ENCODE measurements at regions not wholly inside any gene's neighbourhood (a gene's known extent, or its start where the extent isn't known, plus 50 kb on each side); places are given as distances from the start of the nearest gene placed in this dataset.
"Not testable (repeated sequence)": the region's sequence is repeated elsewhere in the genome, so short reads cannot be mapped to it uniquely, and the experiment has no call there.

GRCh38 chr17:77049440-77049839 lies 91.3 kb upstream of the SEC14L1 start:
- Histone ChIP-seq H3K4me3 (ENCODE audit: low read length) (no peak overlapping the region), H2AFZ (ENCODE audit: low read depth, low read length) (no peak overlapping the region), H3K9me3 (ENCODE audit: low read length) (no peaks in the 10 kb centered on the region), H3K4me1 (ENCODE audit: insufficient read depth, low read length) (no peaks in the 10 kb centered on the region), H3K27me3 (ENCODE audit: insufficient read depth, low read length) (peaks cover 16% of the 10 kb centered on the region), H3K36me3 (ENCODE audit: insufficient read depth, low read length) (no peaks in the 10 kb centered on the region)

DNA sequence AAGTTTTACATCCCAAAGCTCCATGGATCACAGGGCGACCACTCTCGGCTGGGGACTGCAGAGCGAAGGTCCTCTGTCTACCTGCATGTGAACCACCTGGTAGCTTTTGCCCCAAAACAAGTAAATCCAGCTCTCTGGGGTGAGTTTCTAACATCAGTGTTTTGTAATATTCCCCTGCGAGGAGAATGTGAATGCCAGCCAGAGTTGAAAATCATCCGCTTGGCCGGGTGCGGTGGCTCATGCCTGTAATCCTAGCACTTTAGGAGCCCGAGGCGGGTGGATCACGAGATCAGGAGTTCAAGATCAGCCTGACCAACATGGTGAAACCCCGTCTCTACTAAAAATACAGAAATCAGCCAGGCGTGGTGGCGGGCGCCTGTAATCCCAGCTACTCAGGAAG lies 89.9 kb upstream of the SEC14L1 start:
- not testable (repeated sequence) for H3K9me3 ChIP-seq (ENCODE audit: low read length); H3K36me3 ChIP-seq (ENCODE audit: insufficient read depth, low read length); H3K4me3 ChIP-seq (ENCODE audit: low read length); H3K4me1 ChIP-seq (ENCODE audit: insufficient read depth, low read length); H2AFZ ChIP-seq (ENCODE audit: low read depth, low read length)
- peaks cover 26% of the 10 kb centered on the region for H3K27me3 ChIP-seq (ENCODE audit: insufficient read depth, low read length)

DNA sequence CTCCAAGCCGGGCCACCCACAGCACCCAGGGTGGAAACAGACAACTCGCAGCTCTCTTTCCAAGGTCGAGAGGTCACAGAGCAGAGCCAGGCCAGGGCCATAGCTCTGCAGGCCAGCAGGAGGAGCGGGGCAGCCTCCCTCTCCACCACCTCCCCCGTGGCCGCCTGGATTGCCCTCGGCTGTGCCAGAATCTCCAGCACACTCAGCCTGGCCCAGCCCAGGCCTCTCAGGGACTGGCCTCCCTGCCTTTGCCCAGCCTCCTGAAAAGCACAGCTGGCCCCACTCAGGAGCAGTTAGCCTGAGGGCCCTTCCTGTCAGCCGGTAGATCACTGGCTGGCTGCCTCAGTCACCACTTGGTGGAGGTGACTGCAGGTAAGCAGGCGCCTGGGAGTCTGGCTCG lies 85.8 kb upstream of the SEC14L1 start:
- Histone ChIP-seq H2AFZ (ENCODE audit: low read depth, low read length) (no peak overlapping the region), H3K9me3 (ENCODE audit: low read length) (no peaks in the 10 kb centered on the region), H3K4me1 (ENCODE audit: insufficient read depth, low read length) (no peaks in the 10 kb centered on the region), H3K36me3 (ENCODE audit: insufficient read depth, low read length) (no peaks in the 10 kb centered on the region), H3K4me3 (ENCODE audit: low read length) (no peak overlapping the region), H3K27me3 (ENCODE audit: insufficient read depth, low read length) (peaks cover 26% of the 10 kb centered on the region)

DNA sequence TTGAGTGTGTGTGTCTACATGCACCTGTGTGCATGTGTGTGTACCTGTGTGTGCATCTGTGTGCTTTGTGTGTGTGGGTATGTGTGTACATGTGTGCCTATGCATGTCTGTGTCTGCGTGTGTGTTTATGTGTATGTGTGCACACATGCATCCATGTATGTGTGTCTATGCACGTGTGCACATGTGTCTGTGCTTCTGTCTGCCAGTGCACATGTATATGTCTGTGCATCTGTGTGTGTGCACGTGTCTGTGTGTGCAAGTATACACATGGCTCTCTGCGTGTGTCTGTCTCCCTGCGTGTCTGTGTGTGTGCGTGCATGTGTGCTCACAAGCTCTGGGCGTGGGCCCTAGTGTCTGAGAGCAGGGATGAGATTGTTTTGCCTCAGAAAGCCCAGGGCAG lies 85.3 kb upstream of the SEC14L1 start:
- Histone ChIP-seq H2AFZ (ENCODE audit: low read depth, low read length) (no peak overlapping the region), H3K4me1 (ENCODE audit: insufficient read depth, low read length) (no peaks in the 10 kb centered on the region), H3K27me3 (ENCODE audit: insufficient read depth, low read length) (peaks cover 26% of the 10 kb centered on the region), H3K4me3 (ENCODE audit: low read length) (no peak overlapping the region), H3K36me3 (ENCODE audit: insufficient read depth, low read length) (no peaks in the 10 kb centered on the region), H3K9me3 (ENCODE audit: low read length) (no peaks in the 10 kb centered on the region)

DNA sequence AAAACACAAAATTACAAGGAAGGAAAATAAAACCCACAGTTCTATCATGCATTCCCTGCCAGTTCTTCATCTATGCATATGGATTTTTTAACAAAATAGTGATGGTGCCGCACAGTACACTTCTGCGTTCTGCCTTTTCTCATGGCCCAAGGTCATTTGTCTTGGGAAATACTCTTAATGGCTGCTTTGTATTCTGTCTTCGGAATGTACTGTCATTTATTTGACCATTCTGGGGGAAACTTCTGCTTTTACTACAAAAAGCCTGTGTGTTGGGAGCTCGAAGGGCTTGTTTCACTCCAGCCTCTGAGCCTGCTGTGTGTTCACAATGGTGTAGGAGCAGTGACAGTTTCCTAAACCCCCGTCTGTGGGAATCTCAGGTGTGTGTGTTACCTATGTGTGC lies 82.8 kb upstream of the SEC14L1 start:
- no peak overlapping the region for H3K4me3 ChIP-seq (ENCODE audit: low read length)
- H3K36me3 ChIP-seq (ENCODE audit: insufficient read depth, low read length) = no peaks in the 10 kb centered on the region
- H3K9me3 ChIP-seq (ENCODE audit: low read length) = no peaks in the 10 kb centered on the region
- H3K27me3 ChIP-seq (ENCODE audit: insufficient read depth, low read length) = peaks cover 22% of the 10 kb centered on the region
- H3K4me1 ChIP-seq (ENCODE audit: insufficient read depth, low read length) = no peaks in the 10 kb centered on the region
- H2AFZ ChIP-seq (ENCODE audit: low read depth, low read length) = no peak overlapping the region

DNA sequence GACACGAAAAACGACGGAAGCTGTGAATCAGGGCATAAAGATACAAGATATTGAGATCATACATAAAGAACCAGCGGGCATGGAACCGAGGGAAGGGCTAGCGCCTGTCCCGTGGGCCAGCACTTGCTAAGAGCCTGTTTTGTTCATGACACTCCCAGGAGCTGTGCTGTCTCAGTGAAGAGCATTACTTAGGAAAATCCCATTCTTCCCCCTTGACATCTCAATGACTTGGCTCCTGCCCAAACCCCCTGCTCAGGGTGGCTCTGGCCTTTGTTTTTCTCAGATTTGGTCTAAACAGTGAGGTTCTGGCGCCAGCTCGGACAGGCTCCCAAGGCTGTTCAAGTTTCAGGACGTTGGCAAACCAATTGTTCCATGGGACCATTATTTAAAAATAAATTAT lies 79.1 kb upstream of the SEC14L1 start:
- H3K4me1 ChIP-seq (ENCODE audit: insufficient read depth, low read length) = no peaks in the 10 kb centered on the region
- no peak overlapping the region for H2AFZ ChIP-seq (ENCODE audit: low read depth, low read length)
- H3K9me3 ChIP-seq (ENCODE audit: low read length) = no peaks in the 10 kb centered on the region
- H3K36me3 ChIP-seq (ENCODE audit: insufficient read depth, low read length) = no peaks in the 10 kb centered on the region
- H3K4me3 ChIP-seq (ENCODE audit: low read length) = no peak overlapping the region
- peaks cover 7% of the 10 kb centered on the region for H3K27me3 ChIP-seq (ENCODE audit: insufficient read depth, low read length)

DNA sequence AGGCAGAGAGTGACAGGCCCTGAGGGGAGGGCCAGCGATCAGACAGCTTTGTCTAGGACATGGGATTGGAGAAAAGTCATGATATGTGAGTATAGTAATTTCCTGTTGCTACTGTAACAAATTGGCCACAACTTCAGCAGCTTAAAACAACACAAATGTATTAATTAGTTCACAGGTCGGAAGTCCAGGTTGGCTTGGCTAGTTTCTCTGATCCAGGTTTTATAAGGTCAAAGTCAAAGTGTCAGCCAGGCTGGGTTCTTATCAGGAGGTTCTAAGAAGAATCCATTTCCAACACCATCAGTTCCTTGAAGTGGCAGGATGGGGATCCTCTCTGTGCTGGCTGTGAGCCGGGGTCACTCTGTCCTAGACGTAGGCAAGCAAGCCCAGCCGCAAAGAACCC lies 76.2 kb upstream of the SEC14L1 start:
- H3K4me1 ChIP-seq (ENCODE audit: insufficient read depth, low read length) = no peaks in the 10 kb centered on the region
- H2AFZ ChIP-seq (ENCODE audit: low read depth, low read length) = no peak overlapping the region
- H3K27me3 ChIP-seq (ENCODE audit: insufficient read depth, low read length) = peaks cover 7% of the 10 kb centered on the region
- no peaks in the 10 kb centered on the region for H3K9me3 ChIP-seq (ENCODE audit: low read length)
- no peaks in the 10 kb centered on the region for H3K36me3 ChIP-seq (ENCODE audit: insufficient read depth, low read length)
- no peak overlapping the region for H3K4me3 ChIP-seq (ENCODE audit: low read length)

GRCh38 chr17:77066165-77066564 lies 74.6 kb upstream of the SEC14L1 start:
- no peaks in the 10 kb centered on the region for H3K4me1 ChIP-seq (ENCODE audit: insufficient read depth, low read length)
- H3K36me3 ChIP-seq (ENCODE audit: insufficient read depth, low read length) = no peaks in the 10 kb centered on the region
- no peaks in the 10 kb centered on the region for H3K9me3 ChIP-seq (ENCODE audit: low read length)
- H3K4me3 ChIP-seq (ENCODE audit: low read length) = no peak overlapping the region
- no peak overlapping the region for H2AFZ ChIP-seq (ENCODE audit: low read depth, low read length)
- H3K27me3 ChIP-seq (ENCODE audit: insufficient read depth, low read length) = peaks cover 7% of the 10 kb centered on the region

- not testable (repeated sequence) for H3K4me3 ChIP-seq (ENCODE audit: low read length); H3K9me3 ChIP-seq (ENCODE audit: low read length); H3K27me3 ChIP-seq (ENCODE audit: insufficient read depth, low read length); H3K36me3 ChIP-seq (ENCODE audit: insufficient read depth, low read length); H2AFZ ChIP-seq (ENCODE audit: low read depth, low read length); H3K4me1 ChIP-seq (ENCODE audit: insufficient read depth, low read length)
Observed at GRCh38 chr17:77066726-77067409, 73.9 kb upstream of the SEC14L1 start.

- H3K4me1 ChIP-seq (ENCODE audit: insufficient read depth, low read length) = no peaks in the 10 kb centered on the region
- no peak overlapping the region for H3K4me3 ChIP-seq (ENCODE audit: low read length)
- H3K9me3 ChIP-seq (ENCODE audit: low read length) = no peaks in the 10 kb centered on the region
- no peak overlapping the region for H2AFZ ChIP-seq (ENCODE audit: low read depth, low read length)
- no peaks in the 10 kb centered on the region for H3K36me3 ChIP-seq (ENCODE audit: insufficient read depth, low read length)
- H3K27me3 ChIP-seq (ENCODE audit: insufficient read depth, low read length) = peaks cover 12% of the 10 kb centered on the region
Observed at GRCh38 chr17:77068915-77069314, 71.9 kb upstream of the SEC14L1 start.

DNA sequence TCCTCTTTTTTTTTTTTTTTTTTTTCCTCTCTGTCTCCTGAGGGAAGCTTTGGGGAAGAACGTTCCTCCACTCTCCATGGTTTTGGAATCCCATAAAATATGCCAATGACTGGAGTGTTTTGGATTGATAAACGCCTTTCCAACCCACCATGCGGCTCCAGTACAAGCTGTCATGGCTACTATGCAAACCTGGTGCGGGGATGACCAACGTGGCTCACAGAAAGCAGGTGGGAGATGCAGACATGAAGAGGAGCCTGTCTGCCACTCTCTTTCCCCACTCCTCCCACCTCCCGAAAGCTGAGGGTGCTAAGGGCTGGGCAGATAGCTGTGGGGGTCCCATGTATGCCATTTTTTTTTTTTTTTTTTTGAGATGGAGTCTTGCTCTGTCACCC lies 69.9 kb upstream of the SEC14L1 start:
- Histone ChIP-seq H3K27me3 (ENCODE audit: insufficient read depth, low read length) (peaks cover 8% of the 10 kb centered on the region), H3K9me3 (ENCODE audit: low read length) (no peaks in the 10 kb centered on the region), H3K4me1 (ENCODE audit: insufficient read depth, low read length) (no peaks in the 10 kb centered on the region), H3K36me3 (ENCODE audit: insufficient read depth, low read length) (no peaks in the 10 kb centered on the region), H2AFZ (ENCODE audit: low read depth, low read length) (no peak overlapping the region), H3K4me3 (ENCODE audit: low read length) (no peak overlapping the region)

DNA sequence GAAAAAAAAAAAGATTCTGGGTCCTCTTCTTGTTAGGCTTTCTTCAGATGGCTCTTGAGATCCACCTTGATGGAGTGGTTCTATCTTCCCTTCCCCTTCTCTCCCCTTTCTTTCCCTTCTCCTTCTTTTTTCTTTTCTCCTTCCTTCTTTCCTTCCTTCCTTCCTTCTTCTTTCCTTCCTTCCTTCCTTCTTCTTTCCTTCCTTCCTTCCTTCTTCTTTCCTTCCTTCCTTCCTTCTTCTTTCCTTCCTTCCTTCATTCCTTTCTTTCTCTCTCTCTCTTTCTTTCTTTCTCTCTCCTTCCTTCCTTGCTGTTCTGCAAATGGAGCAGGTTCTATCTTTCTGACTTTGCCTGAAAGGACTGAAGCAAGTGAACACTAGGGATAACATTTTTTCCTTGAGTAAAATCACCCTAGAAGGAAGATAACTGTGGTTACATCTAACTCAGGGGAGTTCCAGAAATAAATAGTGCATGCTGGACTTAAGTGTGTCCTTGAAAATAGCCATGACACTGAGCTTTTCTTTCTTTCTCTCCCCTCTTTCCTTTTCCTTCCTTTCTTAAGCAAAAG lies 68.8 kb upstream of the SEC14L1 start:
- H3K4me1 ChIP-seq (ENCODE audit: insufficient read depth, low read length) = peaks cover 4% of the 10 kb centered on the region
- H3K36me3 ChIP-seq (ENCODE audit: insufficient read depth, low read length) = no peaks in the 10 kb centered on the region
- H3K9me3 ChIP-seq (ENCODE audit: low read length) = no peaks in the 10 kb centered on the region
- H3K4me3 ChIP-seq (ENCODE audit: low read length) = no peak overlapping the region
- H3K27me3 ChIP-seq (ENCODE audit: insufficient read depth, low read length) = peaks cover 6% of the 10 kb centered on the region
- no peak overlapping the region for H2AFZ ChIP-seq (ENCODE audit: low read depth, low read length)

DNA sequence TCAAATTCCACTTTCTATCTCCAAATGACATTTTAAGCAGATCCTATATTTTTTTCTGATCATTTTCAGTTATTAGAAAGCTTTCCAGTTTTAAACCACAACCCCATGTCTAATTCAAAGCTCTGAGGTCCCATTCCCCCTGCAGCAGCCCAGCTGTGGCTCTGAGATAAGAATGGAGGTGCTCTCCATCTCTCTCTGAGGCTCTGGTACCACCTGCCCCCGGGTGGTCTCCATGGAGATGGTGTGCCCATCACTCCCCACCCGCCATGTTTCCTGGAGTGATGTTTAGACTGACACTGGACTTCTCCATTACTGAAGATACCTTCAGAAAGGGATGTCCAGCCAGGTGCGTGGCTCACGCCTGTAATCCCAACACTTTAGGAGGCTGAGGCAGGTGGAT lies 68.1 kb upstream of the SEC14L1 start:
- H3K4me1 ChIP-seq (ENCODE audit: insufficient read depth, low read length) = peaks cover 4% of the 10 kb centered on the region
- no peak overlapping the region for H2AFZ ChIP-seq (ENCODE audit: low read depth, low read length)
- H3K9me3 ChIP-seq (ENCODE audit: low read length) = no peaks in the 10 kb centered on the region
- H3K4me3 ChIP-seq (ENCODE audit: low read length) = no peak overlapping the region
- H3K27me3 ChIP-seq (ENCODE audit: insufficient read depth, low read length) = peaks cover 6% of the 10 kb centered on the region
- H3K36me3 ChIP-seq (ENCODE audit: insufficient read depth, low read length) = no peaks in the 10 kb centered on the region

- no peaks in the 10 kb centered on the region for H3K9me3 ChIP-seq (ENCODE audit: low read length)
- peaks cover 4% of the 10 kb centered on the region for H3K4me1 ChIP-seq (ENCODE audit: insufficient read depth, low read length)
- H3K27me3 ChIP-seq (ENCODE audit: insufficient read depth, low read length) = peaks cover 6% of the 10 kb centered on the region
- no peaks in the 10 kb centered on the region for H3K36me3 ChIP-seq (ENCODE audit: insufficient read depth, low read length)
- H2AFZ ChIP-seq (ENCODE audit: low read depth, low read length) = no peak overlapping the region
- H3K4me3 ChIP-seq (ENCODE audit: low read length) = no peak overlapping the region
Observed at GRCh38 chr17:77074681-77075080, 66.1 kb upstream of the SEC14L1 start.

All from neuron (in vitro differentiated cells).